Spleen (tissue), 7 donors: ENCODE measurements at regions not wholly inside any gene's neighbourhood (a gene's known extent, or its start where the extent isn't known, plus 50 kb on each side); places are given as distances from the start of the nearest gene placed in this dataset.

ENCODE experiments used
- POLR2A ChIP-seq, 3 donors: fragments of 450-650 bp; IDR thresholded peaks; one replicate each; pipeline ENCODE4 v1.5.1; 2017; ENCODE audit warnings: antibody characterized with exemption in 3 of 3, mild to moderate bottlenecking in 1 of 3
- POLR2AphosphoS5 ChIP-seq, 3 donors: sonication (generic); formaldehyde crosslinking; IDR thresholded peaks; one replicate each; pipeline ENCODE4 v1.5.1; 2017; ENCODE audit warnings: antibody characterized with exemption in 3 of 3
- TF ChIP-seq, protein P1 (sequence below), 11 experiments: fragments of 200-600 bp in 7 of 11; fragments of 450-650 bp in 4 of 11; sonication (generic) in 4 of 11; IDR thresholded peaks in 8 of 11; conservative IDR thresholded peaks in 3 of 11; 1 replicate in 7 of 11; 2 replicates in 4 of 11; pipeline versions ENCODE4 v1.4.0 to v1.8.0; 2016 to 2021; ENCODE audit warnings: antibody characterized with exemption in 11 of 11, inconsistent platforms in 4 of 11, mild to moderate bottlenecking in 1 of 11
- donor health status: DM: no; HTN: no; CAD: no; lungs with moderate emphysema.
- donor health status: DM: no; HTN: no; CAD: no.
- donor health status: DM: no; HTN: no; CAD: no.

DNA sequence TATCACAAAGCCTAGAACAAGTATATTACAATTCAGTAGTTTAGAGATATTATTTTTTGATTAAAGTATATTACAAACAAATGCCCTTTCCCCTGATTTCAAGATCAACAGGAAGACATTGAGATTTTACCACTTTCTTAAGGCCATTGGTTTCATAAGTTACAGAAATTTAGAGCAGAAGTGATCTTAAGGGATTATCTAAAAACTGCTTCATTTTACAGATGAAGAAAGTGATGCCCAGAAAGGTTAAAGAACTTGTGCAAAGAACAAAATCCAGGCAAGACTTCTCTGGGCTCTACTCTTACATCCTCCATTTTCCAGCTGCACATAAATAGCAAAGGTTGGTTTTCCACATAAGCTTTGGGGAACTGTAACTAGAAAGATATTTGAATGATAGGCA is 87.5 kb downstream of the DUSP6 start:
- TF ChIP-seq, protein P1, sequence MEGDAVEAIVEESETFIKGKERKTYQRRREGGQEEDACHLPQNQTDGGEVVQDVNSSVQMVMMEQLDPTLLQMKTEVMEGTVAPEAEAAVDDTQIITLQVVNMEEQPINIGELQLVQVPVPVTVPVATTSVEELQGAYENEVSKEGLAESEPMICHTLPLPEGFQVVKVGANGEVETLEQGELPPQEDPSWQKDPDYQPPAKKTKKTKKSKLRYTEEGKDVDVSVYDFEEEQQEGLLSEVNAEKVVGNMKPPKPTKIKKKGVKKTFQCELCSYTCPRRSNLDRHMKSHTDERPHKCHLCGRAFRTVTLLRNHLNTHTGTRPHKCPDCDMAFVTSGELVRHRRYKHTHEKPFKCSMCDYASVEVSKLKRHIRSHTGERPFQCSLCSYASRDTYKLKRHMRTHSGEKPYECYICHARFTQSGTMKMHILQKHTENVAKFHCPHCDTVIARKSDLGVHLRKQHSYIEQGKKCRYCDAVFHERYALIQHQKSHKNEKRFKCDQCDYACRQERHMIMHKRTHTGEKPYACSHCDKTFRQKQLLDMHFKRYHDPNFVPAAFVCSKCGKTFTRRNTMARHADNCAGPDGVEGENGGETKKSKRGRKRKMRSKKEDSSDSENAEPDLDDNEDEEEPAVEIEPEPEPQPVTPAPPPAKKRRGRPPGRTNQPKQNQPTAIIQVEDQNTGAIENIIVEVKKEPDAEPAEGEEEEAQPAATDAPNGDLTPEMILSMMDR (IDR thresholded peaks at IDR 0.05 in 8 of 11, conservative IDR thresholded peaks at IDR 0.05 in 3 of 11) = no peak
- no peak for TF ChIP-seq POLR2AphosphoS5 (IDR thresholded peaks at IDR 0.05)
- no peak for TF ChIP-seq POLR2A (IDR thresholded peaks at IDR 0.05)
